ENCODE measurements at regions not wholly inside any gene's neighbourhood (a gene's known extent, or its start where the extent isn't known, plus 50 kb on each side); places are given as distances from the start of the nearest gene placed in this dataset.

GRCh38 chr2:82000606-82001005 lies 1696.1 kb upstream of the LRRTM1 start:
- no peak for DNase-seq

- no peak for DNase-seq
These were observed 1691.8 kb upstream of the LRRTM1 start for GRCh38 chr2:81996332-81996731.

- DNase-seq, result no peak
These were observed 1686.7 kb upstream of the LRRTM1 start for GRCh38 chr2:81991282-81991681.

- DNase-seq, result no peak
These were observed 1682.8 kb upstream of the LRRTM1 start for GRCh38 chr2:81987370-81987769.

GRCh38 chr2:81984969-81985637 lies 1680.6 kb upstream of the LRRTM1 start:
- no peak for DNase-seq

GRCh38 chr2:81981585-81981984 lies 1677.0 kb upstream of the LRRTM1 start:
- DNase-seq, result no peak

GRCh38 chr2:81979086-81979485 lies 1674.5 kb upstream of the LRRTM1 start:
- DNase-seq, result no peak

GRCh38 chr2:81976998-81977397 lies 1672.4 kb upstream of the LRRTM1 start:
- no peak for DNase-seq

- DNase-seq, result no peak
These were observed 1669.7 kb upstream of the LRRTM1 start for GRCh38 chr2:81974216-81974615.

GRCh38 chr2:81942876-81943275 lies 1638.3 kb upstream of the LRRTM1 start:
- no peak for DNase-seq

GRCh38 chr2:81942136-81942680 lies 1637.7 kb upstream of the LRRTM1 start:
- DNase-seq, result no peak

GRCh38 chr2:81940266-81940955 lies 1635.9 kb upstream of the LRRTM1 start:
- no peak for DNase-seq

GRCh38 chr2:81937944-81938343 lies 1633.4 kb upstream of the LRRTM1 start:
- DNase-seq, result no peak

- no peak for DNase-seq
These were observed 1599.0 kb upstream of the LRRTM1 start for GRCh38 chr2:81903534-81903933.

GRCh38 chr2:81901017-81901416 lies 1596.5 kb upstream of the LRRTM1 start:
- no peak for DNase-seq

- no peak for DNase-seq
These were observed 1591.2 kb upstream of the LRRTM1 start for GRCh38 chr2:81895620-81896250.

- no peak for DNase-seq
These were observed 1590.0 kb upstream of the LRRTM1 start for GRCh38 chr2:81894451-81894990.

GRCh38 chr2:81876624-81877023 lies 1572.1 kb upstream of the LRRTM1 start:
- no peak for DNase-seq

GRCh38 chr2:81872006-81872405 lies 1567.5 kb upstream of the LRRTM1 start:
- DNase-seq, result no peak

- DNase-seq, result no peak
These were observed 1565.6 kb upstream of the LRRTM1 start for GRCh38 chr2:81870119-81870518.

GRCh38 chr2:81858998-81859397 lies 1554.4 kb upstream of the LRRTM1 start:
- no peak for DNase-seq

GRCh38 chr2:81853341-81853740 lies 1548.8 kb upstream of the LRRTM1 start:
- DNase-seq, result no peak

GRCh38 chr2:81852651-81853050 lies 1548.1 kb upstream of the LRRTM1 start:
- no peak for DNase-seq
